H9 (cell line): ENCODE measurements at regions not wholly inside any gene's neighbourhood (a gene's known extent, or its start where the extent isn't known, plus 50 kb on each side); places are given as distances from the start of the nearest gene placed in this dataset.

Experiments
- DNase-seq: peaks from one replicate; pipeline ENCODE4 v3.0.0-alpha.2; 2017
- H2AFZ ChIP-seq: one replicate; pipeline ENCODE4 v1.6.1; 2013; ENCODE audit warnings: mild to moderate bottlenecking, low read length, control low read depth, moderate library complexity
- H2AK5ac ChIP-seq: 2 replicates; pipeline ENCODE4 v1.6.1; 2013; ENCODE audit warnings: low read length, control low read depth, mixed read lengths; ENCODE audit not compliant: insufficient read length
- H2BK120ac ChIP-seq: one replicate; pipeline ENCODE4 v1.6.1; 2013; ENCODE audit warnings: low read depth, mild to moderate bottlenecking, low read length, control low read depth, inconsistent platforms; ENCODE audit not compliant: poor library complexity, severe bottlenecking
- H2BK12ac ChIP-seq: 2 replicates; pipeline ENCODE4 v1.6.1; 2013; ENCODE audit warnings: low read length, control low read depth, mixed read lengths, low read depth; ENCODE audit not compliant: insufficient read length
- H2BK15ac ChIP-seq: 2 replicates; pipeline ENCODE4 v1.6.1; 2013; ENCODE audit warnings: low read depth, low read length, control low read depth
- H2BK20ac ChIP-seq: one replicate; pipeline ENCODE4 v1.6.1; 2013; ENCODE audit warnings: low read depth, mild to moderate bottlenecking, low read length, control low read depth, inconsistent platforms; ENCODE audit not compliant: poor library complexity, severe bottlenecking
- H2BK5ac ChIP-seq: 2 replicates; pipeline ENCODE4 v1.6.1; 2013; ENCODE audit warnings: low read length, control low read depth, mixed read lengths; ENCODE audit not compliant: insufficient read length
- H3K14ac ChIP-seq: 2 replicates; pipeline ENCODE4 v1.6.1; 2013; ENCODE audit warnings: low read length, control low read depth; ENCODE audit not compliant: insufficient read depth
- H3K18ac ChIP-seq: 2 replicates; pipeline ENCODE4 v1.6.1; 2013; ENCODE audit warnings: low read depth, mild to moderate bottlenecking, mixed read lengths, low read length, control low read depth; ENCODE audit not compliant: insufficient read length
- H3K23ac ChIP-seq: 2 replicates; pipeline ENCODE4 v1.6.1; 2013; ENCODE audit warnings: low read length, control low read depth, mixed read lengths, low read depth; ENCODE audit not compliant: insufficient read length
- H3K23me2 ChIP-seq: 2 replicates; pipeline ENCODE4 v1.6.1; 2013; ENCODE audit warnings: low read depth, mild to moderate bottlenecking, mixed read lengths, low read length, control low read depth; ENCODE audit not compliant: insufficient read length, poor library complexity, severe bottlenecking
- H3K27ac ChIP-seq: 2 replicates; pipeline ENCODE4 v1.5.1; 2013; ENCODE audit warnings: low read length, control low read depth, mixed read lengths, low read depth; ENCODE audit not compliant: insufficient read length
- H3K27me3 ChIP-seq: 2 replicates; pipeline ENCODE4 v1.6.1; 2013; ENCODE audit warnings: low read length, control low read depth, inconsistent platforms; ENCODE audit not compliant: insufficient read depth
- H3K4ac ChIP-seq: 2 replicates; pipeline ENCODE4 v1.6.1; 2013; ENCODE audit warnings: low read depth, mild to moderate bottlenecking, control low read depth, inconsistent platforms, low read length, moderate library complexity
- H3K4me1 ChIP-seq: 2 replicates; pipeline ENCODE4 v1.6.1; 2013; ENCODE audit warnings: low read length, control low read depth, inconsistent platforms; ENCODE audit not compliant: insufficient read depth
- H3K4me2 ChIP-seq: 2 replicates; pipeline ENCODE4 v1.6.1; 2013; ENCODE audit warnings: low read length, control low read depth, mixed read lengths; ENCODE audit not compliant: insufficient read length, insufficient read depth
- H3K56ac ChIP-seq: 2 replicates; pipeline ENCODE4 v1.6.1; 2013; ENCODE audit warnings: low read depth, mild to moderate bottlenecking, mixed read lengths, low read length, control low read depth; ENCODE audit not compliant: insufficient read length
- H3K79me1 ChIP-seq: 2 replicates; pipeline ENCODE4 v1.6.1; 2013; ENCODE audit warnings: low read depth, mild to moderate bottlenecking, moderate library complexity, low read length, control low read depth, inconsistent platforms; ENCODE audit not compliant: insufficient read depth, poor library complexity, severe bottlenecking
- H3K79me2 ChIP-seq: 2 replicates; pipeline ENCODE4 v1.6.1; 2013; ENCODE audit warnings: low read length, control low read depth, inconsistent platforms; ENCODE audit not compliant: insufficient read depth
- H3K9ac ChIP-seq: 2 replicates; pipeline ENCODE4 v1.6.1; 2013; ENCODE audit warnings: low read length, control low read depth, mixed read lengths; ENCODE audit not compliant: insufficient read length; ENCODE audit errors: extremely low read depth
- H3K9me3 ChIP-seq: one replicate; pipeline ENCODE4 v1.6.1; 2013; ENCODE audit warnings: low read depth, low read length, inconsistent platforms; ENCODE audit not compliant: control insufficient read depth
- H3T11ph ChIP-seq: one replicate; pipeline ENCODE4 v1.6.1; 2013; ENCODE audit warnings: mild to moderate bottlenecking, low read length, control low read depth, inconsistent platforms
- H4K20me1 ChIP-seq: one replicate; pipeline ENCODE4 v1.6.1; 2013; ENCODE audit not compliant: control insufficient read depth, insufficient read length, insufficient read depth
- H4K5ac ChIP-seq: 2 replicates; pipeline ENCODE4 v1.6.1; 2013; ENCODE audit warnings: low read depth, mild to moderate bottlenecking, mixed read lengths, low read length, control low read depth; ENCODE audit not compliant: insufficient read length
- H4K8ac ChIP-seq: replicated peaks from 2 replicates; pipeline ENCODE4 v1.6.1; 2013; ENCODE audit warnings: low read length, control low read depth, mixed read lengths, low read depth; ENCODE audit not compliant: insufficient read length
- H4K91ac ChIP-seq: 2 replicates; pipeline ENCODE4 v1.6.1; 2013; ENCODE audit warnings: low read depth, mild to moderate bottlenecking, moderate library complexity, mixed read lengths, low read length, control low read depth; ENCODE audit not compliant: insufficient read length
- H3K27ac Mint-ChIP-seq, 3 experiments: 2 replicates in 2 of 3; 3 replicates in 1 of 3; pipeline ENCODE4 v1.8.0; 2020 to 2021; ENCODE audit warnings: mixed read lengths in 3 of 3, mild to moderate bottlenecking in 1 of 3, moderate library complexity in 1 of 3
- H3K27me3 Mint-ChIP-seq: 2 replicates; pipeline ENCODE4 v1.8.0; 2021; ENCODE audit warnings: low read depth, mild to moderate bottlenecking, moderate library complexity, mixed read lengths
- H3K36me3 Mint-ChIP-seq, 3 experiments: 2 replicates in 2 of 3; 3 replicates in 1 of 3; pipeline ENCODE4 v1.8.0; 2020 to 2021; ENCODE audit warnings: low read depth in 3 of 3, mixed read lengths in 3 of 3; ENCODE audit not compliant: insufficient read depth in 1 of 3
- H3K4me1 Mint-ChIP-seq, 2 experiments: 2 replicates each; pipeline ENCODE4 v1.8.0; 2020; ENCODE audit warnings: mixed read lengths in 2 of 2
- H3K4me3 Mint-ChIP-seq, 2 experiments: 2 replicates in 1 of 2; 3 replicates in 1 of 2; pipeline ENCODE4 v1.8.0; 2020 to 2021; ENCODE audit warnings: mild to moderate bottlenecking in 2 of 2, mixed read lengths in 2 of 2, moderate library complexity in 1 of 2
- H3K9me3 Mint-ChIP-seq, 2 experiments: 2 replicates in 1 of 2; 3 replicates in 1 of 2; pipeline ENCODE4 v1.8.0; 2020; ENCODE audit warnings: mild to moderate bottlenecking in 2 of 2, mixed read lengths in 2 of 2, moderate library complexity in 1 of 2
- WGBS: extraction: QIAGEN DNeasy Blood & Tissue Kit; methylation state at CpG from one replicate; pipeline ENCODE4 v1.1.7; 2013; ENCODE audit warnings: missing lambda C conversion rate, low lambda C conversion rate, mixed read lengths; ENCODE audit not compliant: insufficient read length; ENCODE audit errors: extremely low coverage; 5-methylcytosine and 5-hydroxymethylcytosine counted together
- TF ChIP-seq, protein P1 (sequence below): fragments of 200-600 bp; sonication (generic); conservative IDR thresholded peaks from 3 replicates; pipeline ENCODE4 v1.8.0; 2021; ENCODE audit warnings: antibody characterized with exemption, mild to moderate bottlenecking

GRCh38 chr3:170739410-170739809, 130.6 kb downstream of the RPL22L1 start:
- H3K9me3 Mint-ChIP-seq = no peaks in the 10 kb centered on the region; a peak in 1 of 5 replicates
- Histone ChIP-seq H3K18ac (no peak overlapping the region), H2BK12ac (no peak overlapping the region), H3K4me2 (no peak overlapping the region), H3K4ac (no peak overlapping the region), H3K79me1 (no peaks in the 10 kb centered on the region), H4K91ac (no peak overlapping the region), H2BK15ac (no peak overlapping the region), H3K14ac (no peak overlapping the region), H3K23me2 (no peaks in the 10 kb centered on the region), H2AK5ac (no peak overlapping the region), H3K27me3 (no peaks in the 10 kb centered on the region; the same call in 1 of the 2 replicates), H3K9ac (no peak overlapping the region), H2BK120ac (no peak overlapping the region), H3T11ph (no peak overlapping the region), H3K27ac (no peak overlapping the region), H3K9me3 (no peaks in the 10 kb centered on the region), H4K5ac (no peak overlapping the region), H2AFZ (no peak overlapping the region), H4K8ac (no peak overlapping the region), H3K56ac (no peak overlapping the region), H3K23ac (no peak overlapping the region), H4K20me1 (no peaks in the 10 kb centered on the region), H2BK20ac (no peak overlapping the region), H2BK5ac (no peak overlapping the region), H3K79me2 (no peaks in the 10 kb centered on the region), H3K4me1 (no peaks in the 10 kb centered on the region)
- no peak overlapping the region for H3K4me3 Mint-ChIP-seq
- H3K4me1 Mint-ChIP-seq = peaks cover 7 to 10% of the 10 kb centered on the region in 2 experiments
- H3K27me3 Mint-ChIP-seq = no peaks in the 10 kb centered on the region; the same call in 1 of the 2 replicates
- no peak overlapping the region for H3K27ac Mint-ChIP-seq
- TF ChIP-seq, protein P1, sequence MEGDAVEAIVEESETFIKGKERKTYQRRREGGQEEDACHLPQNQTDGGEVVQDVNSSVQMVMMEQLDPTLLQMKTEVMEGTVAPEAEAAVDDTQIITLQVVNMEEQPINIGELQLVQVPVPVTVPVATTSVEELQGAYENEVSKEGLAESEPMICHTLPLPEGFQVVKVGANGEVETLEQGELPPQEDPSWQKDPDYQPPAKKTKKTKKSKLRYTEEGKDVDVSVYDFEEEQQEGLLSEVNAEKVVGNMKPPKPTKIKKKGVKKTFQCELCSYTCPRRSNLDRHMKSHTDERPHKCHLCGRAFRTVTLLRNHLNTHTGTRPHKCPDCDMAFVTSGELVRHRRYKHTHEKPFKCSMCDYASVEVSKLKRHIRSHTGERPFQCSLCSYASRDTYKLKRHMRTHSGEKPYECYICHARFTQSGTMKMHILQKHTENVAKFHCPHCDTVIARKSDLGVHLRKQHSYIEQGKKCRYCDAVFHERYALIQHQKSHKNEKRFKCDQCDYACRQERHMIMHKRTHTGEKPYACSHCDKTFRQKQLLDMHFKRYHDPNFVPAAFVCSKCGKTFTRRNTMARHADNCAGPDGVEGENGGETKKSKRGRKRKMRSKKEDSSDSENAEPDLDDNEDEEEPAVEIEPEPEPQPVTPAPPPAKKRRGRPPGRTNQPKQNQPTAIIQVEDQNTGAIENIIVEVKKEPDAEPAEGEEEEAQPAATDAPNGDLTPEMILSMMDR = no peak
- H3K36me3 Mint-ChIP-seq = no peaks in the 10 kb centered on the region
- WGBS = no CpG with 5 or more reads among the region's 4 CpGs
- no peak for DNase-seq
